DND-41 (cell line): ENCODE measurements at regions not wholly inside any gene's neighbourhood (a gene's known extent, or its start where the extent isn't known, plus 50 kb on each side); places are given as distances from the start of the nearest gene placed in this dataset.

Experiments used
- CTCF ChIP-seq: IDR thresholded peaks from 2 replicates; pipeline ENCODE4 v1.5.1; 2012; ENCODE audit warnings: borderline replicate concordance, low read length, moderate library complexity, mild to moderate bottlenecking; ENCODE audit not compliant: poor library complexity, severe bottlenecking; ENCODE audit errors: extremely low read depth
- EZH2 ChIP-seq: IDR thresholded peaks from 3 replicates; pipeline ENCODE4 v1.6.1; 2012; ENCODE audit warnings: borderline replicate concordance, low read depth, mild to moderate bottlenecking, moderate library complexity, low read length, inconsistent platforms; ENCODE audit not compliant: severe bottlenecking

- TF ChIP-seq EZH2 (no peak), CTCF (no peak)
Measured at GRCh38 chr7:63104666-63105065, 894.0 kb upstream of the ZNF722 start.
